ENCODE measurements at regions not wholly inside any gene's neighbourhood (a gene's known extent, or its start where the extent isn't known, plus 50 kb on each side); places are given as distances from the start of the nearest gene placed in this dataset.

DNA sequence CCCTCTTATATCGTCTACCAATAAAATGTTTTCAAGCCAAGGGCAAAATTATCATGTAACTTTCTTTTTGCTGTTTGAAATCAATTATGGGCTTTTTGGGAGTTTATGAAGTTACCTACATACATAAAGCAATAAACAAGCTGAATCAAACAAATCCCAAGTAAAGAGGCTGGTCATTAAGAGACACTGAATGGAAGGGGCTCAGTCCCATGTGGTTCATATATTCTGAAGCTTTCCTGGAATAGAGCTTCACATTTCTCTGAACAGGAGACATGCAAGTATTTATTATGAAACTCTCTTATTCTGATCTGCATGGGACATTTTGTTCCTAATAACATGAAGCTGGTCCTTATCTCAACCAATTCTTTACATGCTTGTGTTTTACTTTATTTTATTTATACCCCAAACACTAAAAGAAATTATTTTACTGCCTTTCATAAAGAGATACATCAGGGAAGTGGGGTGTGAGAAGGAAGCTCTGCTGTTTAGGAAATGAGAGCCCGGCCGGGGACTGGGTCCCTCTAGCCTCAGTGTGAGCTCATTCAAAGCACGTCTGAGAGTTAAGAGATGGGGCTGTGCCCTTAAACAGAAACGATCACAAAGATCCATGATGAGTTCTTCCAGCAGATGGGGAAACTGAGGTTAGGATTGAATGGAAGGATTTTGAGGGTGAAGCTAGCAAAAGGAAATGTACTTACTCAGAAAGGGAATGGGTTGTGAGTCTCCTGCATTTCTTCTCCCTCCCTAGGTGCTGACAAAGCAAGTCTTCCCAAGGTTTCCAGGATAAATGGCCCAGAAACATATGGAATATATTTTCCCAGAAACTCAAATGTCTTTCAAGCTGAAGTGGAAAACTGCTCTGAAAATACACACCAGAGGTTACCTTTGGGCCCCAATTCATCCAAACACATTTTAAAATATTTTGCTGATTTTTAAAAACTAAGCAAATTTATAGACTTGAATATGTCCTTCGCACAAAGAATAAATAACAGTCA lies 93.1 kb upstream of the LNX1 start:
- Histone ChIP-seq H3K9ac (ENCODE audit: insufficient read length, low read depth) (no peak overlapping the region), H3K4me1 (ENCODE audit: insufficient read depth, insufficient read length) (no peaks in the 10 kb centered on the region), H3K4me3 (ENCODE audit: insufficient read length, low read depth) (no peak overlapping the region), H3K9me3 (ENCODE audit: insufficient read depth, low read length) (no peaks in the 10 kb centered on the region), H3K36me3 (ENCODE audit: insufficient read depth, insufficient read length, low read length) (no peaks in the 10 kb centered on the region), H3K27me3 (ENCODE audit: insufficient read depth, insufficient read length) (no peaks in the 10 kb centered on the region)
- DNase-seq (ENCODE audit: low read depth, low spot score) = no peak
- no peak for TF ChIP-seq ZNF274 (IDR thresholded peaks at IDR 0.05; ENCODE audit: low read depth, low read length)
- no peak for TF ChIP-seq SUZ12 (IDR thresholded peaks at IDR 0.05; ENCODE audit: extremely low read depth, insufficient read depth, insufficient read length)
- no peak for TF ChIP-seq YY1 (IDR thresholded peaks at IDR 0.05; ENCODE audit: insufficient read depth, insufficient read length)

DNA sequence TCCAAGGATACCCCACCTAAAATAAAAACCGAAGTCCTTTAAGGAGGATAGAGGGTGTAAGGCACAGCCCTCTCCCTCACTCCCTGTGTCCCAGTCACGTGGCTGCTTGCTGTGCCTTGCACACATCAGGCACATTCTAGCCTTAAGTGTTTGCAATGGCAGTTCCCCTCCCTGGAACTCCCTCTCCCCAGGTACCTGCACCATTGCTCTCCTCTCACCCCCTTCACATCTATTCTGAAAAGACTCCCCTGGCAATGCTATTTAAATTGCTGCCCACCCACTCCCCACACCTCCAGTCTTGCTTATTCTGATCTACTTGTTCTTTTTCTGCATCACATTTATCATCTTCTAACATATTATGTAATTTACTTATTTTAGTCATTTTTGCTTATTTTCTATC lies 91.6 kb upstream of the LNX1 start:
- H3K4me3 ChIP-seq (ENCODE audit: insufficient read length, low read depth) = no peak overlapping the region
- H3K9me3 ChIP-seq (ENCODE audit: insufficient read depth, low read length) = no peaks in the 10 kb centered on the region
- no peak overlapping the region for H3K9ac ChIP-seq (ENCODE audit: insufficient read length, low read depth)
- no peak for TF ChIP-seq ZNF274 (IDR thresholded peaks at IDR 0.05; ENCODE audit: low read depth, low read length)
- TF ChIP-seq YY1 (IDR thresholded peaks at IDR 0.05; ENCODE audit: insufficient read depth, insufficient read length) = no peak
- no peak for TF ChIP-seq SUZ12 (IDR thresholded peaks at IDR 0.05; ENCODE audit: extremely low read depth, insufficient read depth, insufficient read length)
- no peaks in the 10 kb centered on the region for H3K27me3 ChIP-seq (ENCODE audit: insufficient read depth, insufficient read length)
- H3K36me3 ChIP-seq (ENCODE audit: insufficient read depth, insufficient read length, low read length) = no peaks in the 10 kb centered on the region
- H3K4me1 ChIP-seq (ENCODE audit: insufficient read depth, insufficient read length) = no peaks in the 10 kb centered on the region
- DNase-seq (ENCODE audit: low read depth, low spot score) = no peak

DNA sequence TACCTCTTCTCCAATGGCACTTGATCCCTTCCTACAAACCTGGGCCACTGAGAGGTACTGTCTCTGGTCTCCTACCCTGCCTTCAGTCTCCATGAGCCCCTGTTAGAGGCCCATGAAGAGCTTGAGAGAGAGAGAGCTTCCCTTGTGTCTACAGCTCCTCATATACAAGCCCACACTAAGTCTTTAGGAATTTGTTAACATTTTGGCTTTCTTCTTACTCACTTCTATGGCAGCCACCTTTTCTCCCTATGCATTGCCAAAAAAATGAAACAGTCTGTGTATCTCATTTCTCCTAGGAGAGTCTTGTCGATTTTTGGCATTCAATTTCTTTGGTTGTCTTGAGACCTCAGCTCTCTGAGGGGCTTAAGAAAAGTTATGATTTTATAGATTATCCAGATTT lies 90.9 kb upstream of the LNX1 start:
- Histone ChIP-seq H3K9me3 (ENCODE audit: insufficient read depth, low read length) (no peaks in the 10 kb centered on the region), H3K4me3 (ENCODE audit: insufficient read length, low read depth) (no peak overlapping the region), H3K9ac (ENCODE audit: insufficient read length, low read depth) (no peak overlapping the region), H3K27me3 (ENCODE audit: insufficient read depth, insufficient read length) (no peaks in the 10 kb centered on the region), H3K4me1 (ENCODE audit: insufficient read depth, insufficient read length) (no peaks in the 10 kb centered on the region), H3K36me3 (ENCODE audit: insufficient read depth, insufficient read length, low read length) (no peaks in the 10 kb centered on the region)
- TF ChIP-seq SUZ12 (IDR thresholded peaks at IDR 0.05; ENCODE audit: extremely low read depth, insufficient read depth, insufficient read length) (no peak), ZNF274 (IDR thresholded peaks at IDR 0.05; ENCODE audit: low read depth, low read length) (no peak), YY1 (IDR thresholded peaks at IDR 0.05; ENCODE audit: insufficient read depth, insufficient read length) (no peak)
- no peak for DNase-seq (ENCODE audit: low read depth, low spot score)

DNA sequence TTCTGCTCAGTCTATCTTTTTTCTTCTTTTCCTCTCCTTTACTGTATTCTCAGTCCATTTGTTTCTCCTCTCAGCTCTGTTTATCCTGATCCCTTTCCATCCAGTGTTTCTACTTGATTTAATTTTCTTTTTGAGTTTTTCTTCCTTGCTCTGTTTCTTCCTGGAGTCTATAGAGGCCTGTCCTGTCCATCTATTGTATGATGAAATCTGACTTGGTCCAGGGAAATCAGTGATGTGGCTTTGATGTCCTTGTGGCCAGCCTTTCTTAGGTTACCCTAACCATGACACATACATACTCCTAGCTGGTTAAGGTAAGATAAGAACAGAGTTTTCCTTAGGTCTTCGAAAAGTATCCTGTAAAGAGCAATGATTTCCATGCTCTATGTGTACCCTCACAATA lies 89.3 kb upstream of the LNX1 start:
- Histone ChIP-seq H3K36me3 (ENCODE audit: insufficient read depth, insufficient read length, low read length) (no peaks in the 10 kb centered on the region), H3K27me3 (ENCODE audit: insufficient read depth, insufficient read length) (no peaks in the 10 kb centered on the region), H3K4me3 (ENCODE audit: insufficient read length, low read depth) (no peak overlapping the region), H3K9me3 (ENCODE audit: insufficient read depth, low read length) (no peaks in the 10 kb centered on the region), H3K4me1 (ENCODE audit: insufficient read depth, insufficient read length) (no peaks in the 10 kb centered on the region), H3K9ac (ENCODE audit: insufficient read length, low read depth) (no peak overlapping the region)
- TF ChIP-seq ZNF274 (IDR thresholded peaks at IDR 0.05; ENCODE audit: low read depth, low read length) (no peak), SUZ12 (IDR thresholded peaks at IDR 0.05; ENCODE audit: extremely low read depth, insufficient read depth, insufficient read length) (no peak), YY1 (IDR thresholded peaks at IDR 0.05; ENCODE audit: insufficient read depth, insufficient read length) (no peak)
- DNase-seq (ENCODE audit: low read depth, low spot score) = no peak

DNA sequence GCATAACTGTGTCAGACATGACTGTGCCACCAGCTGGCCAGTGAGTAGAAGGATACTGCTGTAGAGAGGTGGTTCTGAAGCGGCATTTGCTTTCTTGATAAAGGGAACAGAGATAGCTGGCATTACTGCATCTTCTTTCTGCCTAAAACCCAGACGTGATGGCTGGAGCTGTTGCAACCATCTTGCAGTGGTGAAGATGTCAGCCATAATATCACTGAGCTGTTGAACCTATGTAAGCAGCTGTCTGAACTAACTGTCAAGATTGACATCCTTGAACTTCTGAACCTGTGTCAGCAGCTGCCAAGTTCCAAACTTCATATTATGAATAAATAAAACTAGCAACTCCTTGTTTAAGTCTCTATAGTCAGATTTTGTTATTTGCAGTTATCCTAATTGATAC lies 88.9 kb upstream of the LNX1 start:
- no peaks in the 10 kb centered on the region for H3K27me3 ChIP-seq (ENCODE audit: insufficient read depth, insufficient read length)
- TF ChIP-seq ZNF274 (IDR thresholded peaks at IDR 0.05; ENCODE audit: low read depth, low read length) (no peak), YY1 (IDR thresholded peaks at IDR 0.05; ENCODE audit: insufficient read depth, insufficient read length) (no peak), SUZ12 (IDR thresholded peaks at IDR 0.05; ENCODE audit: extremely low read depth, insufficient read depth, insufficient read length) (no peak)

DNA sequence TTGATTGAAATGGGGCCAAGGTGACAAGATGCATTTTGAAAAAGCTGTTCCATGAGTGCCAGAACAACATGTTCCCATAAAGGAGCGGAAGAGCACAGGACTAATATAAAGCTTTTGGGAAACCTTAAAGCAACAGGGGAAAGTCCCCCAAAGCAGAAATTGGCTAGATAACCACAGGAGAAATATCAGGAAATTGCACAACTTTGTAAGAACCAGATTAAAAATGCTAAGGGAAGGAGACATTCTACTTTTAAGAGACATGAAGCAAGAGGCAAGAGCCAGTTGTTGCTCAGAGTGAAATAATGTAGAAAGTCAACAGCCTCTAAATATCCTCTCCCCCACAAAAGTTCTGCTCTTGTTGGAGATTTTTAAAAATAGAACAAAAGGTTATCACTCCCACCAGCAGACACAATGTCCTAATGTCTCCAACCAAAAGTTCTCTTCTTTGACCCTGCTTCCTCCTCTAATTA lies 85.2 kb upstream of the LNX1 start:
- no peak for DNase-seq (ENCODE audit: low read depth, low spot score)

More for the DNA sequence above, 88.9 kb upstream of the LNX1 start:
- Histone ChIP-seq H3K9me3 (ENCODE audit: insufficient read depth, low read length) (no peaks in the 10 kb centered on the region), H3K4me3 (ENCODE audit: insufficient read length, low read depth) (no peak overlapping the region), H3K36me3 (ENCODE audit: insufficient read depth, insufficient read length, low read length) (no peaks in the 10 kb centered on the region), H3K9ac (ENCODE audit: insufficient read length, low read depth) (no peak overlapping the region), H3K4me1 (ENCODE audit: insufficient read depth, insufficient read length) (no peaks in the 10 kb centered on the region)
- no peak for DNase-seq (ENCODE audit: low read depth, low spot score)

DNA sequence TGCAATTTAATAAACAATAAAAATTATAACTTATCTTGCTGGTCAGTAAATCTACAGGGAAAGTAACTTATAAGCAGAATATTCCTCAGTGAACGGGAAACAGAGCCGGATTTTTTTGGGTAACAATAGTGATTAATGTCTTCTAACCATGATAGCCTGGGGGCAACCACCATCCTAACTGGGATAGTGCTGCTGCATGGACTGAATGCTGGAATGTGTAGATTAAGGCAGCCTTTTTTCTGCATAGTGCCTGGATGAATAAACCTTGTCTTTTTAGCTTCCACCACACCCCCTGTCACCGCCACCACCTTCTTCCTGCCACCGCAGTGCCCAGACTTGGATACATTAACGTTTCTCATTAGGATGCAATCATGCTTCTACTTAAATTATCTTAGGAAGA lies 83.6 kb upstream of the LNX1 start:
- DNase-seq (ENCODE audit: low read depth, low spot score) = no peak
- Histone ChIP-seq H3K27me3 (ENCODE audit: insufficient read depth, insufficient read length) (no peaks in the 10 kb centered on the region), H3K36me3 (ENCODE audit: insufficient read depth, insufficient read length, low read length) (no peaks in the 10 kb centered on the region), H3K9me3 (ENCODE audit: insufficient read depth, low read length) (no peaks in the 10 kb centered on the region), H3K4me1 (ENCODE audit: insufficient read depth, insufficient read length) (no peaks in the 10 kb centered on the region), H3K9ac (ENCODE audit: insufficient read length, low read depth) (no peak overlapping the region), H3K4me3 (ENCODE audit: insufficient read length, low read depth) (no peak overlapping the region)
- TF ChIP-seq YY1 (IDR thresholded peaks at IDR 0.05; ENCODE audit: insufficient read depth, insufficient read length) = no peak
- TF ChIP-seq ZNF274 (IDR thresholded peaks at IDR 0.05; ENCODE audit: low read depth, low read length) = no peak
- TF ChIP-seq SUZ12 (IDR thresholded peaks at IDR 0.05; ENCODE audit: extremely low read depth, insufficient read depth, insufficient read length) = no peak

More for the DNA sequence above, 85.2 kb upstream of the LNX1 start:
- no peak overlapping the region for H3K9ac ChIP-seq (ENCODE audit: insufficient read length, low read depth)
- TF ChIP-seq YY1 (IDR thresholded peaks at IDR 0.05; ENCODE audit: insufficient read depth, insufficient read length) (no peak), ZNF274 (IDR thresholded peaks at IDR 0.05; ENCODE audit: low read depth, low read length) (no peak), SUZ12 (IDR thresholded peaks at IDR 0.05; ENCODE audit: extremely low read depth, insufficient read depth, insufficient read length) (no peak)
- no peaks in the 10 kb centered on the region for H3K27me3 ChIP-seq (ENCODE audit: insufficient read depth, insufficient read length)
- no peaks in the 10 kb centered on the region for H3K4me1 ChIP-seq (ENCODE audit: insufficient read depth, insufficient read length)
- no peaks in the 10 kb centered on the region for H3K36me3 ChIP-seq (ENCODE audit: insufficient read depth, insufficient read length, low read length)
- H3K4me3 ChIP-seq (ENCODE audit: insufficient read length, low read depth) = no peak overlapping the region
- no peaks in the 10 kb centered on the region for H3K9me3 ChIP-seq (ENCODE audit: insufficient read depth, low read length)
